Thymus (tissue), 11 donors: ENCODE measurements at regions not wholly inside any gene's neighbourhood (a gene's known extent, or its start where the extent isn't known, plus 50 kb on each side); places are given as distances from the start of the nearest gene placed in this dataset.
A peak's percentile ranks its signal among the peaks of the same experiment; 100 is the strongest.

Source experiments
- DNase-seq, 9 donors: peaks; one replicate each; pipeline ENCODE4 v3.0.0-alpha.2; 2013; ENCODE audit warnings: low spot score in 9 of 9, low read depth in 6 of 9, missing footprints in 1 of 9
- H3K27ac ChIP-seq, 2 donors: one replicate each; pipeline ENCODE4 v1.5.1; 2013; ENCODE audit warnings: control low read depth in 1 of 2, low read depth in 1 of 2, low read length in 1 of 2, mild to moderate bottlenecking in 1 of 2, moderate library complexity in 1 of 2
- H3K27me3 ChIP-seq, 2 donors: one replicate each; pipeline ENCODE4 v1.5.1; 2013; ENCODE audit warnings: low read length in 1 of 2; ENCODE audit not compliant: control insufficient read depth in 2 of 2, insufficient read depth in 1 of 2
- H3K36me3 ChIP-seq, 2 donors: one replicate each; pipeline ENCODE4 v1.5.1; 2013; ENCODE audit warnings: low read length in 1 of 2, mild to moderate bottlenecking in 1 of 2, moderate library complexity in 1 of 2; ENCODE audit not compliant: control insufficient read depth in 2 of 2, insufficient read depth in 2 of 2
- H3K4me1 ChIP-seq, 2 donors: one replicate each; pipeline ENCODE4 v1.5.1; 2013; ENCODE audit warnings: low read length in 2 of 2; ENCODE audit not compliant: control insufficient read depth in 2 of 2, insufficient read depth in 2 of 2
- H3K4me3 ChIP-seq, 2 donors: one replicate each; pipeline ENCODE4 v1.5.1; 2013; ENCODE audit warnings: low read length in 2 of 2, control low read depth in 1 of 2, mild to moderate bottlenecking in 1 of 2
- H3K9me3 ChIP-seq, 2 donors: one replicate each; pipeline ENCODE4 v1.5.1; 2013; ENCODE audit warnings: low read length in 1 of 2, mild to moderate bottlenecking in 1 of 2; ENCODE audit not compliant: control insufficient read depth in 2 of 2, insufficient read depth in 1 of 2
- WGBS: extraction: QIAGEN DNeasy Blood & Tissue Kit; methylation state at CpG from one replicate; pipeline ENCODE4 v1.1.7; 2013; 5-methylcytosine and 5-hydroxymethylcytosine counted together
- donor health status: healthy.

GRCh38 chr20:53662595-53662994 lies 69.0 kb upstream of the ZNF217 start:
- peaks cover 5 to 16% of the 10 kb centered on the region in 2 donors for H3K4me1 ChIP-seq
- WGBS: 77% methylated on average over 3 of the region's 3 CpGs
- H3K36me3 ChIP-seq: no peaks in the 10 kb centered on the region
- peaks cover 0 to 3% of the 10 kb centered on the region in 2 donors for H3K9me3 ChIP-seq
- no peak overlapping the region for H3K4me3 ChIP-seq
- no peaks in the 10 kb centered on the region for H3K27me3 ChIP-seq
- H3K27ac ChIP-seq: no peak overlapping the region
- no peak for DNase-seq

GRCh38 chr20:53660947-53661381 lies 67.3 kb upstream of the ZNF217 start:
- peak overlapping the region; percentile 52 to 73 for H3K27ac ChIP-seq
- peak overlapping the region in 1 of 2 donors; percentile 37 for H3K4me3 ChIP-seq
- H3K27me3 ChIP-seq: no peaks in the 10 kb centered on the region
- no peaks in the 10 kb centered on the region for H3K9me3 ChIP-seq
- DNase-seq: peak in 1 of 9 donors; percentile 58
- no peaks in the 10 kb centered on the region for H3K36me3 ChIP-seq
- H3K4me1 ChIP-seq: peaks cover 5 to 16% of the 10 kb centered on the region in 2 donors
- 53% methylated on average over 6 of the region's 6 CpGs for WGBS

GRCh38 chr20:53660078-53660909 lies 66.7 kb upstream of the ZNF217 start:
- H3K36me3 ChIP-seq: no peaks in the 10 kb centered on the region
- WGBS: 6% methylated on average over 38 of the region's 38 CpGs
- DNase-seq: peak in 1 of 9 donors; percentile 52

GRCh38 chr20:53658973-53659372 lies 65.3 kb upstream of the ZNF217 start:
- H3K36me3 ChIP-seq: no peaks in the 10 kb centered on the region
- WGBS: 95% methylated on average over 11 of the region's 11 CpGs
- H3K4me1 ChIP-seq: peaks cover 5 to 16% of the 10 kb centered on the region in 2 donors
- no peaks in the 10 kb centered on the region for H3K9me3 ChIP-seq
- no peak overlapping the region for H3K27ac ChIP-seq
- DNase-seq: no peak
- no peaks in the 10 kb centered on the region for H3K27me3 ChIP-seq
- no peak overlapping the region for H3K4me3 ChIP-seq

More at GRCh38 chr20:53660078-53660909, 66.7 kb upstream of the ZNF217 start:
- Histone ChIP-seq H3K9me3 (no peaks in the 10 kb centered on the region), H3K27ac (peak overlapping the region; percentile 52 to 80), H3K4me1 (peaks cover 5 to 16% of the 10 kb centered on the region in 2 donors), H3K4me3 (peak overlapping the region; percentile 37 to 55), H3K27me3 (no peaks in the 10 kb centered on the region)

- WGBS: 98% methylated on average over 5 of the region's 5 CpGs
- peaks cover 7 to 21% of the 10 kb centered on the region in 2 donors for H3K4me1 ChIP-seq
These were observed 64.7 kb upstream of the ZNF217 start for GRCh38 chr20:53658322-53658721.

GRCh38 chr20:53657732-53658131 lies 64.1 kb upstream of the ZNF217 start:
- Histone ChIP-seq H3K27ac (peak overlapping the region in 1 of 2 donors; percentile 42), H3K27me3 (no peaks in the 10 kb centered on the region), H3K36me3 (no peaks in the 10 kb centered on the region), H3K9me3 (no peaks in the 10 kb centered on the region), H3K4me1 (peaks cover 12 to 25% of the 10 kb centered on the region in 2 donors), H3K4me3 (no peak overlapping the region)
- WGBS: 89% methylated on average over 1 of the region's 1 CpG
- no peak for DNase-seq

More at GRCh38 chr20:53658322-53658721, 64.7 kb upstream of the ZNF217 start:
- Histone ChIP-seq H3K36me3 (no peaks in the 10 kb centered on the region), H3K27ac (no peak overlapping the region), H3K4me3 (no peak overlapping the region), H3K9me3 (no peaks in the 10 kb centered on the region), H3K27me3 (no peaks in the 10 kb centered on the region)
- DNase-seq: no peak

GRCh38 chr20:53657279-53657678 lies 63.6 kb upstream of the ZNF217 start:
- Histone ChIP-seq H3K9me3 (no peaks in the 10 kb centered on the region), H3K27me3 (no peaks in the 10 kb centered on the region), H3K4me1 (peaks cover 14 to 25% of the 10 kb centered on the region in 2 donors), H3K27ac (no peak overlapping the region), H3K4me3 (no peak overlapping the region), H3K36me3 (no peaks in the 10 kb centered on the region)
- no peak for DNase-seq
- 100% methylated on average over 1 of the region's 1 CpG for WGBS

GRCh38 chr20:53656293-53657202 lies 62.9 kb upstream of the ZNF217 start:
- Histone ChIP-seq H3K36me3 (no peaks in the 10 kb centered on the region), H3K27me3 (no peaks in the 10 kb centered on the region), H3K4me3 (no peak overlapping the region), H3K4me1 (peaks cover 14 to 21% of the 10 kb centered on the region in 2 donors), H3K27ac (peak overlapping the region in 1 of 2 donors; percentile 7), H3K9me3 (no peaks in the 10 kb centered on the region)
- WGBS: 71% methylated on average over 4 of the region's 4 CpGs
- DNase-seq: no peak
